A549 (cell line): ENCODE measurements at regions not wholly inside any gene's neighbourhood (a gene's known extent, or its start where the extent isn't known, plus 50 kb on each side); places are given as distances from the start of the nearest gene placed in this dataset.

Source experiments
- CTCF ChIP-seq: fragments of >200 bp; sonication (Bioruptor Twin); formaldehyde crosslinking; IDR thresholded peaks from 3 replicates; pipeline ENCODE4 v1.5.1; 2016
- EP300 ChIP-seq, 2 experiments: fragments of >200 bp; sonication (Bioruptor Twin); formaldehyde crosslinking; IDR thresholded peaks; 2 replicates in 1 of 2; 3 replicates in 1 of 2; pipeline ENCODE4 v1.6.1; 2016 to 2017
- GATA3 ChIP-seq: IDR thresholded peaks from 2 replicates; pipeline ENCODE4 v1.6.1; 2012; ENCODE audit warnings: borderline replicate concordance
- KDM1A ChIP-seq: fragments of 200-600 bp; sonication (generic); IDR thresholded peaks from 2 replicates; pipeline ENCODE4 v1.6.1; 2016; ENCODE audit warnings: low read depth, mild to moderate bottlenecking
- MYC ChIP-seq: IDR thresholded peaks from 2 replicates; pipeline ENCODE4 v1.6.1; 2012; ENCODE audit warnings: mild to moderate bottlenecking, inconsistent platforms, low read length, improper control_type of control experiment, borderline replicate concordance
- PHF8 ChIP-seq: fragments of 200-600 bp; sonication (generic); IDR thresholded peaks from 2 replicates; pipeline ENCODE4 v1.6.1; 2016; ENCODE audit warnings: low read depth, mild to moderate bottlenecking, antibody characterized with exemption, moderate library complexity, borderline replicate concordance
- POLR2A ChIP-seq: IDR thresholded peaks from 2 replicates; pipeline ENCODE4 v1.6.1; 2012; ENCODE audit warnings: mild to moderate bottlenecking, low read length
- RAD21 ChIP-seq, 2 experiments: fragments of >200 bp in 1 of 2; sonication (Bioruptor Twin) in 1 of 2; formaldehyde crosslinking in 1 of 2; IDR thresholded peaks in 1 of 2; conservative IDR thresholded peaks in 1 of 2; 2 replicates in 1 of 2; 3 replicates in 1 of 2; pipeline ENCODE4 v1.6.1; 2012 to 2018; ENCODE audit warnings: inconsistent platforms in 1 of 2
- SMC3 ChIP-seq: fragments of >200 bp; sonication (Bioruptor Twin); formaldehyde crosslinking; IDR thresholded peaks from 3 replicates; pipeline ENCODE4 v1.6.1; 2018; ENCODE audit warnings: inconsistent platforms
- TFCP2L1 ChIP-seq: fragments of 250-450 bp; sonication (Bioruptor Pico); IDR thresholded peaks from 2 replicates; pipeline ENCODE4 v1.5.0; 2021; ENCODE audit warnings: mild to moderate bottlenecking
- USF2 ChIP-seq: fragments of 450-650 bp; IDR thresholded peaks from 2 replicates; pipeline ENCODE4 v1.6.1; 2014; ENCODE audit warnings: antibody characterized with exemption

- TF ChIP-seq EP300 (IDR thresholded peaks at IDR 0.05) (no peak), PHF8 (no peak), KDM1A (no peak), CTCF (no peak), POLR2A (no peak), RAD21 (conservative IDR thresholded peaks at IDR 0.05 in 1 of 2, IDR thresholded peaks at IDR 0.05 in 1 of 2) (no peak), TFCP2L1 (CRISPR knock-in tag) (no peak), SMC3 (no peak), MYC (no peak), GATA3 (no peak), USF2 (no peak)
Observed at GRCh38 chr16:80356365-80356764, 184.4 kb upstream of the DYNLRB2 start.
